Stimulated activated CD8-positive, alpha-beta memory T cell treated with anti-CD3 and anti-CD28 coated beads, Interleukin-15, amount 100 ng/mL, for 4 hours (primary cell): ENCODE measurements at regions not wholly inside any gene's neighbourhood (a gene's known extent, or its start where the extent isn't known, plus 50 kb on each side); places are given as distances from the start of the nearest gene placed in this dataset.

Experiments
- DNase-seq, 2 donors: peaks; one replicate each; pipeline ENCODE4 v3.0.0-alpha.2; 2020; ENCODE audit warnings: low read depth in 2 of 2

GRCh38 chr3:25350725-25351114, 77.3 kb upstream of the RARB start:
- DNase-seq, result no peak

- DNase-seq, result no peak
Measured at GRCh38 chr3:25354071-25354470, 74.0 kb upstream of the RARB start.

GRCh38 chr3:25355034-25355885, 72.8 kb upstream of the RARB start:
- DNase-seq, result no peak

GRCh38 chr3:25355998-25356397, 72.1 kb upstream of the RARB start:
- no peak for DNase-seq

GRCh38 chr3:25362118-25362517, 65.9 kb upstream of the RARB start:
- DNase-seq, result no peak

- no peak for DNase-seq
Measured at GRCh38 chr3:25365636-25366035, 62.4 kb upstream of the RARB start.

- no peak for DNase-seq
Measured at GRCh38 chr3:25367025-25367424, 61.0 kb upstream of the RARB start.

GRCh38 chr3:25372167-25372566, 55.9 kb upstream of the RARB start:
- DNase-seq, result no peak

- DNase-seq, result no peak
Measured at GRCh38 chr3:25376340-25376739, 51.7 kb upstream of the RARB start.

GRCh38 chr3:25377042-25377441, 51.0 kb upstream of the RARB start:
- DNase-seq, result no peak
